ENCODE measurements at regions not wholly inside any gene's neighbourhood (a gene's known extent, or its start where the extent isn't known, plus 50 kb on each side); places are given as distances from the start of the nearest gene placed in this dataset.

GRCh38 chr3:30155755-30156154 is 450.6 kb upstream of the TGFBR2 start:
- TF ChIP-seq, protein P1, sequence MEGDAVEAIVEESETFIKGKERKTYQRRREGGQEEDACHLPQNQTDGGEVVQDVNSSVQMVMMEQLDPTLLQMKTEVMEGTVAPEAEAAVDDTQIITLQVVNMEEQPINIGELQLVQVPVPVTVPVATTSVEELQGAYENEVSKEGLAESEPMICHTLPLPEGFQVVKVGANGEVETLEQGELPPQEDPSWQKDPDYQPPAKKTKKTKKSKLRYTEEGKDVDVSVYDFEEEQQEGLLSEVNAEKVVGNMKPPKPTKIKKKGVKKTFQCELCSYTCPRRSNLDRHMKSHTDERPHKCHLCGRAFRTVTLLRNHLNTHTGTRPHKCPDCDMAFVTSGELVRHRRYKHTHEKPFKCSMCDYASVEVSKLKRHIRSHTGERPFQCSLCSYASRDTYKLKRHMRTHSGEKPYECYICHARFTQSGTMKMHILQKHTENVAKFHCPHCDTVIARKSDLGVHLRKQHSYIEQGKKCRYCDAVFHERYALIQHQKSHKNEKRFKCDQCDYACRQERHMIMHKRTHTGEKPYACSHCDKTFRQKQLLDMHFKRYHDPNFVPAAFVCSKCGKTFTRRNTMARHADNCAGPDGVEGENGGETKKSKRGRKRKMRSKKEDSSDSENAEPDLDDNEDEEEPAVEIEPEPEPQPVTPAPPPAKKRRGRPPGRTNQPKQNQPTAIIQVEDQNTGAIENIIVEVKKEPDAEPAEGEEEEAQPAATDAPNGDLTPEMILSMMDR (IDR thresholded peaks at IDR 0.05; ENCODE audit: insufficient read depth, low read length, poor library complexity, severe bottlenecking): no peak
- TF ChIP-seq EZH2phosphoT487 (conservative IDR thresholded peaks at IDR 0.05; ENCODE audit: low read length): no peak

Measured in SU-DHL-6 (cell line).